ENCODE measurements at regions not wholly inside any gene's neighbourhood (a gene's known extent, or its start where the extent isn't known, plus 50 kb on each side); places are given as distances from the start of the nearest gene placed in this dataset.

DNA sequence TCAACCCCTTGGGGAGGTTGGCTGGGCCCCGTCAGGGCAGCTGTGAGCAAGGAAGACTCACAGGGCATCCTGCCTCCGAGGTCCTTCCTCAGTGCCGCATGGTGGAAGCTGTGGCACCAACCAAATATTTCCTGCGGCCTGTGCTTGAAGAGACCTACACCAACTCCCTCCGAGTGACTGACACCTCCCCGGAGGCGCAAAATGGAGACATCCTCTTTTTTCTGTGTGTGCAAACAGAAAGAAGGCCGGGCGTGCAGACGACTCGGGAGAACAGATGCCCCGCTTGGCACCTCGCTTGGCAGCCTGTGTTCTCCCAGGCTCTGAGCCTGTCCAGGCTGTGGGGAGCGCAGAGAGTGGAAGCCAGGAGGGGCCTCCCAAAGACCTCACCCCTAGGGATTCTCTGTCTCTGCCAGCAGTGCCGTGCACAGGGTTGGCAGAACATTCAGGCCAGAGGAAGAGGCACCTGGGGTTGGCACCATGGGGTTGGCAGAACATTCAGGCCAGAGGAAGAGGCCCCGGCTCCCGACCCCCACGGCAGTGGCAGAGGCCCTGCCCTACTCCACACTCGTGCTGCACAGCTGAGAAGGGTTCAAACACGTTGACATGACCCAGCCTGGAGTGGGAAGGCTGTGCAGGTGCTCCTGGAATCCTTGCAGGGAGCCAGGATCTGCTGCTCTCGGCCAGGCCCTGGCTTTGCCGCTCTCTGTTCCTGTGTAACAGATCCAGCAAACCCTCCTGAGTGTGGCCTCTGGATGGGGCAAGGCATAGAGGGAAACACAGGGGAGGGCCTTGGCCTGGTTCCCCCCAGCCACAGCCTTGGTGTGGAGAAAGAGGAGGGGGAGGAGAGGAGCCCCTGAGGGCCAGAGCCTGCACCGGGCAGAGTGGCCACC, 805.5 kb downstream of the BRD1 start:
- H3K36me3 ChIP-seq (ENCODE audit: control insufficient read depth in 2 of 2, insufficient read depth in 1 of 2, low read length in 2 of 2) = no peaks in the 10 kb centered on the region
- H3K9me3 ChIP-seq (ENCODE audit: control insufficient read depth, insufficient read depth, low read depth, low read length) = no peaks in the 10 kb centered on the region
- no peaks in the 10 kb centered on the region for H3K4me1 ChIP-seq (ENCODE audit: control insufficient read depth, insufficient read depth, low read length)
- ChIA-PET POLR2A (no interaction called here), CTCF (no interaction called here)
- H3K27ac ChIP-seq (ENCODE audit: extremely low read depth, low read depth, low read length) = no peak overlapping the region
- no peak overlapping the region for H3K4me3 ChIP-seq (ENCODE audit: low read depth, low read length)
- TF ChIP-seq, protein P1, sequence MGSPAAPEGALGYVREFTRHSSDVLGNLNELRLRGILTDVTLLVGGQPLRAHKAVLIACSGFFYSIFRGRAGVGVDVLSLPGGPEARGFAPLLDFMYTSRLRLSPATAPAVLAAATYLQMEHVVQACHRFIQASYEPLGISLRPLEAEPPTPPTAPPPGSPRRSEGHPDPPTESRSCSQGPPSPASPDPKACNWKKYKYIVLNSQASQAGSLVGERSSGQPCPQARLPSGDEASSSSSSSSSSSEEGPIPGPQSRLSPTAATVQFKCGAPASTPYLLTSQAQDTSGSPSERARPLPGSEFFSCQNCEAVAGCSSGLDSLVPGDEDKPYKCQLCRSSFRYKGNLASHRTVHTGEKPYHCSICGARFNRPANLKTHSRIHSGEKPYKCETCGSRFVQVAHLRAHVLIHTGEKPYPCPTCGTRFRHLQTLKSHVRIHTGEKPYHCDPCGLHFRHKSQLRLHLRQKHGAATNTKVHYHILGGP (tag by site-specific recombination; IDR thresholded peaks at IDR 0.05) = no peak
- TF ChIP-seq ZNF571 (tag by site-specific recombination; IDR thresholded peaks at IDR 0.05) = no peak
- TF ChIP-seq, protein P2, sequence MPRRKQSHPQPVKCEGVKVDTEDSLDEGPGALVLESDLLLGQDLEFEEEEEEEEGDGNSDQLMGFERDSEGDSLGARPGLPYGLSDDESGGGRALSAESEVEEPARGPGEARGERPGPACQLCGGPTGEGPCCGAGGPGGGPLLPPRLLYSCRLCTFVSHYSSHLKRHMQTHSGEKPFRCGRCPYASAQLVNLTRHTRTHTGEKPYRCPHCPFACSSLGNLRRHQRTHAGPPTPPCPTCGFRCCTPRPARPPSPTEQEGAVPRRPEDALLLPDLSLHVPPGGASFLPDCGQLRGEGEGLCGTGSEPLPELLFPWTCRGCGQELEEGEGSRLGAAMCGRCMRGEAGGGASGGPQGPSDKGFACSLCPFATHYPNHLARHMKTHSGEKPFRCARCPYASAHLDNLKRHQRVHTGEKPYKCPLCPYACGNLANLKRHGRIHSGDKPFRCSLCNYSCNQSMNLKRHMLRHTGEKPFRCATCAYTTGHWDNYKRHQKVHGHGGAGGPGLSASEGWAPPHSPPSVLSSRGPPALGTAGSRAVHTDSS (tag by site-specific recombination; IDR thresholded peaks at IDR 0.05) = no peak
- no peak for TF ChIP-seq ZNF133 (tag by site-specific recombination; IDR thresholded peaks at IDR 0.05)
- TF ChIP-seq ZNF140 (tag by site-specific recombination; IDR thresholded peaks at IDR 0.05) = no peak
- no peak for TF ChIP-seq SETDB1 (IDR thresholded peaks at IDR 0.05; ENCODE audit: insufficient read length, low read length)

DNA sequence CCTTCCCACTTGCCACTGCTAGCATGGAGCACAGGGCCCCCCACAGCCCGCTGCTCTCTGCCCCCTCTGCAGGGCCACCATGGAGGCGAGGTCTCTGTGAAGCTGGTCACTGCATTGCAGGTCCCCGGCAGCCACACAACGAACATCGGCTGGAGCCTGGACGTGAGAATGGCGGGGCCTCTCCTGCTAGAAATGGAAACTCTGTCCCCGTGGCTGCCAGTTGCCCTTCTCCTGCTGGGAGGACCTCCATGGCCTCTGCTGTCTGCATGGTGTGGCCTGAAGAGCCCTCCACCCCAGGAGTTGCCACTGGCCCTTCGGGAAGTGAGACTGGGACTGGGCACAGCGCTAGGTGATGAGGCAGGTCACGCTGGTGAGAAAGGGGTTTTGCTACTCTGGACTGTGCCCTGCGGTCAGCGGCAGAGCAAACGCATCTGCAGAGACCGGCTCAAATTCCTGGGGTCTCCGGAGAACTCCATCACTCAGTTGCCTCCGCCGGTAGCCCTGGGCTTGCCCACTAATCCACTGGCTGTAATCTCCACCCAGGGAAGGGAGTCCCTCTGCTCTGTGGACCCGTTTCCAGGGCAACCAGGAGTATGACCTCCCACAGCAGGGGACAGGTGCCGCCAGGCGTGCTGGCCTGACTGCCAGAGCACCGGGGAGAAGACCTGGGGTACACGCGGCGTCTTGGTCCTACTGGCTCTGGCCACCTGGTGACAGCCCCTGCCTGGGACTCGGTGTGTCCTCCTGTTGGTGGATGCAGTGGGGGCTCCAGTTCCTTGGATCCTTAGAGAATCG, 806.3 kb downstream of the BRD1 start:
- Histone ChIP-seq H3K4me1 (ENCODE audit: control insufficient read depth, insufficient read depth, low read length) (no peaks in the 10 kb centered on the region), H3K4me3 (ENCODE audit: low read depth, low read length) (no peak overlapping the region), H3K36me3 (ENCODE audit: control insufficient read depth in 2 of 2, insufficient read depth in 1 of 2, low read length in 2 of 2) (no peaks in the 10 kb centered on the region), H3K9me3 (ENCODE audit: control insufficient read depth, insufficient read depth, low read depth, low read length) (no peaks in the 10 kb centered on the region), H3K27ac (ENCODE audit: extremely low read depth, low read depth, low read length) (no peak overlapping the region)
- POLR2A ChIA-PET = no interaction called here
- TF ChIP-seq, protein P3, sequence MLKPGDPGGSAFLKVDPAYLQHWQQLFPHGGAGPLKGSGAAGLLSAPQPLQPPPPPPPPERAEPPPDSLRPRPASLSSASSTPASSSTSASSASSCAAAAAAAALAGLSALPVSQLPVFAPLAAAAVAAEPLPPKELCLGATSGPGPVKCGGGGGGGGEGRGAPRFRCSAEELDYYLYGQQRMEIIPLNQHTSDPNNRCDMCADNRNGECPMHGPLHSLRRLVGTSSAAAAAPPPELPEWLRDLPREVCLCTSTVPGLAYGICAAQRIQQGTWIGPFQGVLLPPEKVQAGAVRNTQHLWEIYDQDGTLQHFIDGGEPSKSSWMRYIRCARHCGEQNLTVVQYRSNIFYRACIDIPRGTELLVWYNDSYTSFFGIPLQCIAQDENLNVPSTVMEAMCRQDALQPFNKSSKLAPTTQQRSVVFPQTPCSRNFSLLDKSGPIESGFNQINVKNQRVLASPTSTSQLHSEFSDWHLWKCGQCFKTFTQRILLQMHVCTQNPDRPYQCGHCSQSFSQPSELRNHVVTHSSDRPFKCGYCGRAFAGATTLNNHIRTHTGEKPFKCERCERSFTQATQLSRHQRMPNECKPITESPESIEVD (tag by site-specific recombination; IDR thresholded peaks at IDR 0.05) = no peak
- TF ChIP-seq YY1 (tag by site-specific recombination; IDR thresholded peaks at IDR 0.05) (no peak), KLF9 (tag by site-specific recombination; IDR thresholded peaks at IDR 0.05; ENCODE audit: low read depth) (no peak), ZNF664 (tag by site-specific recombination; IDR thresholded peaks at IDR 0.05) (no peak), ZNF324 (tag by site-specific recombination; IDR thresholded peaks at IDR 0.05) (no peak), SALL2 (tag by site-specific recombination; IDR thresholded peaks at IDR 0.05; ENCODE audit: borderline replicate concordance) (no peak), YY2 (tag by site-specific recombination; IDR thresholded peaks at IDR 0.05) (no peak), RBAK (tag by site-specific recombination; IDR thresholded peaks at IDR 0.05) (no peak), ZNF558 (tag by site-specific recombination; IDR thresholded peaks at IDR 0.05) (no peak)
- TF ChIP-seq, protein P4, sequence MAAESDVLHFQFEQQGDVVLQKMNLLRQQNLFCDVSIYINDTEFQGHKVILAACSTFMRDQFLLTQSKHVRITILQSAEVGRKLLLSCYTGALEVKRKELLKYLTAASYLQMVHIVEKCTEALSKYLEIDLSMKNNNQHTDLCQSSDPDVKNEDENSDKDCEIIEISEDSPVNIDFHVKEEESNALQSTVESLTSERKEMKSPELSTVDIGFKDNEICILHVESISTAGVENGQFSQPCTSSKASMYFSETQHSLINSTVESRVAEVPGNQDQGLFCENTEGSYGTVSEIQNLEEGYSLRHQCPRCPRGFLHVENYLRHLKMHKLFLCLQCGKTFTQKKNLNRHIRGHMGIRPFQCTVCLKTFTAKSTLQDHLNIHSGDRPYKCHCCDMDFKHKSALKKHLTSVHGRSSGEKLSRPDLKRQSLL (tag by site-specific recombination; IDR thresholded peaks at IDR 0.05) = no peak
- CTCF ChIA-PET = interaction anchor here (0.8 kb wide), 1 partner anchor 8 kb away, joined by 3 read pairs; no protein-coding TSS in a partner anchor
